HG03432 (cell line): ENCODE measurements at regions not wholly inside any gene's neighbourhood (a gene's known extent, or its start where the extent isn't known, plus 50 kb on each side); places are given as distances from the start of the nearest gene placed in this dataset.

Source experiments
- ATAC-seq: cut with Tn5 transposase; IDR thresholded peaks from one replicate; pipeline ENCODE4 v1.9.1; 2021; ENCODE audit warnings: mild to moderate bottlenecking, moderate library complexity; ENCODE audit not compliant: unreplicated experiment

GRCh38 chr18:4858379-4859127, 338.5 kb downstream of the AKAIN1 start:
- ATAC-seq: no peak

- ATAC-seq: no peak
Observed at GRCh38 chr18:4854671-4855070, 342.4 kb downstream of the AKAIN1 start.

- ATAC-seq: no peak
Observed at GRCh38 chr18:4851301-4851976, 345.6 kb downstream of the AKAIN1 start.

GRCh38 chr18:4847056-4847455, 350.0 kb downstream of the AKAIN1 start:
- ATAC-seq: no peak

GRCh38 chr18:4844320-4844719, 352.7 kb downstream of the AKAIN1 start:
- no peak for ATAC-seq

GRCh38 chr18:4843771-4844170, 353.3 kb downstream of the AKAIN1 start:
- ATAC-seq: no peak

GRCh38 chr18:4842751-4843150, 354.3 kb downstream of the AKAIN1 start:
- no peak for ATAC-seq

GRCh38 chr18:4842287-4842686, 354.8 kb downstream of the AKAIN1 start:
- ATAC-seq: no peak

GRCh38 chr18:4839639-4840038, 357.4 kb downstream of the AKAIN1 start:
- ATAC-seq: no peak

GRCh38 chr18:4836141-4836540, 360.9 kb downstream of the AKAIN1 start:
- no peak for ATAC-seq

GRCh38 chr18:4831791-4832375, 365.2 kb downstream of the AKAIN1 start:
- no peak for ATAC-seq

GRCh38 chr18:4831127-4831526, 365.9 kb downstream of the AKAIN1 start:
- no peak for ATAC-seq

- no peak for ATAC-seq
Observed at GRCh38 chr18:4823091-4823490, 368.0 kb upstream of the DLGAP1 start.

GRCh38 chr18:4821801-4822200, 366.7 kb upstream of the DLGAP1 start:
- no peak for ATAC-seq

- ATAC-seq: no peak
Observed at GRCh38 chr18:4817665-4818064, 362.6 kb upstream of the DLGAP1 start.

- no peak for ATAC-seq
Observed at GRCh38 chr18:4813708-4814107, 358.6 kb upstream of the DLGAP1 start.

- no peak for ATAC-seq
Observed at GRCh38 chr18:4808891-4809290, 353.8 kb upstream of the DLGAP1 start.

GRCh38 chr18:4807604-4808293, 352.6 kb upstream of the DLGAP1 start:
- ATAC-seq: no peak

- no peak for ATAC-seq
Observed at GRCh38 chr18:4806331-4806730, 351.2 kb upstream of the DLGAP1 start.

GRCh38 chr18:4802296-4802695, 347.2 kb upstream of the DLGAP1 start:
- no peak for ATAC-seq

- ATAC-seq: no peak
Observed at GRCh38 chr18:4801151-4801550, 346.0 kb upstream of the DLGAP1 start.
